ENCODE measurements at regions not wholly inside any gene's neighbourhood (a gene's known extent, or its start where the extent isn't known, plus 50 kb on each side); places are given as distances from the start of the nearest gene placed in this dataset.

- TF ChIP-seq CTCF (CRISPR knock-in tag; IDR thresholded peaks at IDR 0.05) (no peak), FOXM1 (CRISPR knock-in tag; IDR thresholded peaks at IDR 0.05) (no peak), HMG20A (CRISPR knock-in tag; IDR thresholded peaks at IDR 0.05; ENCODE audit: borderline replicate concordance) (no peak), POLR2A (IDR thresholded peaks at IDR 0.05; ENCODE audit: insufficient read depth in 1 of 2, low read depth in 2 of 2, low read length in 2 of 2) (no peak), TP53 (CRISPR knock-in tag; conservative IDR thresholded peaks at IDR 0.05) (no peak), TSC22D2 (CRISPR knock-in tag; IDR thresholded peaks at IDR 0.05; ENCODE audit: borderline replicate concordance) (no peak)
- TF ChIP-seq, protein P1, sequence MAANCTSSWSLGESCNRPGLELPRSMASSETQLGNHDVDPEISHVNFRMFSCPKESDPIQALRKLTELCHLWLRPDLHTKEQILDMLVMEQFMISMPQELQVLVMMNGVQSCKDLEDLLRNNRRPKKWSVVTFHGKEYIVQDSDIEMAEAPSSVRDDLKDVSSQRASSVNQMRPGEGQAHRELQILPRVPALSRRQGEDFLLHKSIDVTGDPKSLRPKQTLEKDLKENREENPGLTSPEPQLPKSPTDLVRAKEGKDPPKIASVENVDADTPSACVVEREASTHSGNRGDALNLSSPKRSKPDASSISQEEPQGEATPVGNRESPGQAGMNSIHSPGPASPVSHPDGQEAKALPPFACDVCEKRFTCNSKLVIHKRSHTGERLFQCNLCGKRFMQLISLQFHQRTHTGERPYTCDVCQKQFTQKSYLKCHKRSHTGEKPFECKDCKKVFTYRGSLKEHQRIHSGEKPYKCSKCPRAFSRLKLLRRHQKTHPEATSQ (CRISPR knock-in tag; IDR thresholded peaks at IDR 0.05; ENCODE audit: borderline replicate concordance), result no peak
- TF ChIP-seq, protein P2, sequence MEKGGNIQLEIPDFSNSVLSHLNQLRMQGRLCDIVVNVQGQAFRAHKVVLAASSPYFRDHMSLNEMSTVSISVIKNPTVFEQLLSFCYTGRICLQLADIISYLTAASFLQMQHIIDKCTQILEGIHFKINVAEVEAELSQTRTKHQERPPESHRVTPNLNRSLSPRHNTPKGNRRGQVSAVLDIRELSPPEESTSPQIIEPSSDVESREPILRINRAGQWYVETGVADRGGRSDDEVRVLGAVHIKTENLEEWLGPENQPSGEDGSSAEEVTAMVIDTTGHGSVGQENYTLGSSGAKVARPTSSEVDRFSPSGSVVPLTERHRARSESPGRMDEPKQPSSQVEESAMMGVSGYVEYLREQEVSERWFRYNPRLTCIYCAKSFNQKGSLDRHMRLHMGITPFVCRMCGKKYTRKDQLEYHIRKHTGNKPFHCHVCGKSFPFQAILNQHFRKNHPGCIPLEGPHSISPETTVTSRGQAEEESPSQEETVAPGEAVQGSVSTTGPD (CRISPR knock-in tag; IDR thresholded peaks at IDR 0.05), result no peak
Measured at GRCh38 chr9:115283395-115283794, 165.4 kb upstream of the TNC start.
